Astrocyte of the spinal cord (primary cell): ENCODE measurements at regions not wholly inside any gene's neighbourhood (a gene's known extent, or its start where the extent isn't known, plus 50 kb on each side); places are given as distances from the start of the nearest gene placed in this dataset.

Experiments
- DNase-seq: peaks from one replicate; pipeline ENCODE4 v3.0.0; 2011; ENCODE audit warnings: low read depth, low spot score
- H3K4me3 ChIP-seq: 2 replicates; pipeline ENCODE4 v1.5.1; 2011; ENCODE audit warnings: low read depth, mild to moderate bottlenecking, low read length, moderate library complexity
- in situ Hi-C: cut with HindIII; loops from 2 replicates; pipeline ENCODE4 v1.10.0; 2017; ENCODE audit warnings: low sequenced_read_pairs
- TF ChIP-seq, protein P1 (sequence below): IDR thresholded peaks from 2 replicates; pipeline ENCODE4 v1.5.1; 2012; ENCODE audit warnings: low read depth, mild to moderate bottlenecking, low read length, inconsistent platforms

- no peak overlapping the region for H3K4me3 ChIP-seq
- TF ChIP-seq, protein P1, sequence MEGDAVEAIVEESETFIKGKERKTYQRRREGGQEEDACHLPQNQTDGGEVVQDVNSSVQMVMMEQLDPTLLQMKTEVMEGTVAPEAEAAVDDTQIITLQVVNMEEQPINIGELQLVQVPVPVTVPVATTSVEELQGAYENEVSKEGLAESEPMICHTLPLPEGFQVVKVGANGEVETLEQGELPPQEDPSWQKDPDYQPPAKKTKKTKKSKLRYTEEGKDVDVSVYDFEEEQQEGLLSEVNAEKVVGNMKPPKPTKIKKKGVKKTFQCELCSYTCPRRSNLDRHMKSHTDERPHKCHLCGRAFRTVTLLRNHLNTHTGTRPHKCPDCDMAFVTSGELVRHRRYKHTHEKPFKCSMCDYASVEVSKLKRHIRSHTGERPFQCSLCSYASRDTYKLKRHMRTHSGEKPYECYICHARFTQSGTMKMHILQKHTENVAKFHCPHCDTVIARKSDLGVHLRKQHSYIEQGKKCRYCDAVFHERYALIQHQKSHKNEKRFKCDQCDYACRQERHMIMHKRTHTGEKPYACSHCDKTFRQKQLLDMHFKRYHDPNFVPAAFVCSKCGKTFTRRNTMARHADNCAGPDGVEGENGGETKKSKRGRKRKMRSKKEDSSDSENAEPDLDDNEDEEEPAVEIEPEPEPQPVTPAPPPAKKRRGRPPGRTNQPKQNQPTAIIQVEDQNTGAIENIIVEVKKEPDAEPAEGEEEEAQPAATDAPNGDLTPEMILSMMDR = no peak
- in situ Hi-C loops = no loop called here
- DNase-seq = peak; percentile 61
Measured at GRCh38 chr13:107743983-107744382, 471.4 kb downstream of the LIG4 start.

- in situ Hi-C loops = no loop called here
- TF ChIP-seq, protein P1 = no peak
- H3K4me3 ChIP-seq = no peak overlapping the region
- DNase-seq = no peak
Measured at GRCh38 chr13:107743526-107743925, 471.8 kb downstream of the LIG4 start.

- in situ Hi-C loops = no loop called here
- no peak overlapping the region for H3K4me3 ChIP-seq
- peak; percentile 14 for DNase-seq
- TF ChIP-seq, protein P1 = no peak
Measured at GRCh38 chr13:107743100-107743499, 472.2 kb downstream of the LIG4 start.

GRCh38 chr13:107742544-107742943 lies 472.8 kb downstream of the LIG4 start:
- TF ChIP-seq, protein P1 = no peak
- in situ Hi-C loops = no loop called here
- no peak overlapping the region for H3K4me3 ChIP-seq
- no peak for DNase-seq

DNA sequence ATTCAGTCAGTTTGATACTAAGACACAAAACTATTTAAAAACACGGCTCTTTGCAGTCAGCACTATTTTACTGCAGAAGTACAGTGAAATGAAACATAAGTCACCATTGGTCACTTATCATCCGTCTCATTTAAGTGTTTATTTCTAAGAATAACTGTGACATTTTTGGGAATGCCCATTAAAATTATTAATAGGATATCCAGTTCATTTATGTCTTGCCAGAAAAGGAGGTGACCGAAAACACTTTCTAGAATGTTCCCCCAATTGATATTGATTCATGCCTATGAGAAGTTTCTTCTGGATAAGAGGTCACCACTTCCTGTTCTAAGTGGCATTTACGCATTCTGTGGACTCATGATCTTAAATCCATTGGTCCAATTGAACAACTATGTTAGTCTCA lies 477.3 kb downstream of the LIG4 start:
- in situ Hi-C loops = no loop called here
- no peak overlapping the region for H3K4me3 ChIP-seq
- no peak for DNase-seq
- TF ChIP-seq, protein P1 = no peak

- no peak for DNase-seq
- no peak overlapping the region for H3K4me3 ChIP-seq
- TF ChIP-seq, protein P1 = no peak
- in situ Hi-C loops = no loop called here
Measured at GRCh38 chr13:107736731-107737130, 478.6 kb downstream of the LIG4 start.

- TF ChIP-seq, protein P1 = no peak
- no peak for DNase-seq
- no peak overlapping the region for H3K4me3 ChIP-seq
- in situ Hi-C loops = no loop called here
Measured at GRCh38 chr13:107736170-107736569, 479.2 kb downstream of the LIG4 start.
